ENCODE measurements at regions not wholly inside any gene's neighbourhood (a gene's known extent, or its start where the extent isn't known, plus 50 kb on each side); places are given as distances from the start of the nearest gene placed in this dataset.

DNA sequence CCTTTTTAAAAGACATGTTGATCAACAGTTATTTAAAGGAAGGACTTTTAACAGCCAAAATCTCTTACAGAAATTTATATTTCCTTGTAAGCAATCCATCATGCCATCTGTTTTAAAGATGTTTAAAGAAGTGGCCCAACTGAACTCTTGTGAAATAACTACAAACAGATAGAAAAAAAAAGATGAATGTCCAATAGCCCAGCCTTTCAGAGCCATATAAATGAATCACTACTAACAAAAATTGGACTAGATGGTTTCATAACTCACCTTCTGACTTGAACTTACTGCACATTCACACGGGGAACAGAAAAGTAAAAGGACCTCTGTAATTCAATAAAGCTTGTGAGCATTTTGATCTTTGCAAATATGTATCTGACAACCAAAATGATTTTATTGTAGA is 319.0 kb upstream of the CHAC2 start:
- no peak for TF ChIP-seq EZH2 (IDR thresholded peaks at IDR 0.05; ENCODE audit: low read depth)
- TF ChIP-seq, protein P1, sequence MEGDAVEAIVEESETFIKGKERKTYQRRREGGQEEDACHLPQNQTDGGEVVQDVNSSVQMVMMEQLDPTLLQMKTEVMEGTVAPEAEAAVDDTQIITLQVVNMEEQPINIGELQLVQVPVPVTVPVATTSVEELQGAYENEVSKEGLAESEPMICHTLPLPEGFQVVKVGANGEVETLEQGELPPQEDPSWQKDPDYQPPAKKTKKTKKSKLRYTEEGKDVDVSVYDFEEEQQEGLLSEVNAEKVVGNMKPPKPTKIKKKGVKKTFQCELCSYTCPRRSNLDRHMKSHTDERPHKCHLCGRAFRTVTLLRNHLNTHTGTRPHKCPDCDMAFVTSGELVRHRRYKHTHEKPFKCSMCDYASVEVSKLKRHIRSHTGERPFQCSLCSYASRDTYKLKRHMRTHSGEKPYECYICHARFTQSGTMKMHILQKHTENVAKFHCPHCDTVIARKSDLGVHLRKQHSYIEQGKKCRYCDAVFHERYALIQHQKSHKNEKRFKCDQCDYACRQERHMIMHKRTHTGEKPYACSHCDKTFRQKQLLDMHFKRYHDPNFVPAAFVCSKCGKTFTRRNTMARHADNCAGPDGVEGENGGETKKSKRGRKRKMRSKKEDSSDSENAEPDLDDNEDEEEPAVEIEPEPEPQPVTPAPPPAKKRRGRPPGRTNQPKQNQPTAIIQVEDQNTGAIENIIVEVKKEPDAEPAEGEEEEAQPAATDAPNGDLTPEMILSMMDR (conservative IDR thresholded peaks at IDR 0.05): no peak

Data from PC-9 (cell line).